GM06990 (cell line): ENCODE measurements at regions not wholly inside any gene's neighbourhood (a gene's known extent, or its start where the extent isn't known, plus 50 kb on each side); places are given as distances from the start of the nearest gene placed in this dataset.

Source experiments
- DNase-seq: peaks from one replicate; pipeline ENCODE4 v3.0.0-alpha.2; 2011; ENCODE audit not compliant: insufficient read length; ENCODE audit errors: extremely low read depth
- H3K27me3 ChIP-seq: replicated peaks from 2 replicates; pipeline ENCODE4 v1.6.0; 2011; ENCODE audit warnings: low read length; ENCODE audit not compliant: control insufficient read depth, insufficient read depth
- H3K36me3 ChIP-seq: 2 replicates; pipeline ENCODE4 v1.5.1; 2011; ENCODE audit warnings: low read length; ENCODE audit not compliant: control insufficient read depth, insufficient read depth
- H3K4me3 ChIP-seq: replicated peaks from 2 replicates; pipeline ENCODE4 v1.5.1; 2011; ENCODE audit warnings: low read depth, mild to moderate bottlenecking, control low read depth, low read length
- CTCF ChIP-seq: IDR thresholded peaks from 2 replicates; pipeline ENCODE4 v1.5.1; 2011; ENCODE audit warnings: low read length, control low read depth, mild to moderate bottlenecking, inconsistent platforms; ENCODE audit not compliant: insufficient read depth, poor library complexity, severe bottlenecking

DNA sequence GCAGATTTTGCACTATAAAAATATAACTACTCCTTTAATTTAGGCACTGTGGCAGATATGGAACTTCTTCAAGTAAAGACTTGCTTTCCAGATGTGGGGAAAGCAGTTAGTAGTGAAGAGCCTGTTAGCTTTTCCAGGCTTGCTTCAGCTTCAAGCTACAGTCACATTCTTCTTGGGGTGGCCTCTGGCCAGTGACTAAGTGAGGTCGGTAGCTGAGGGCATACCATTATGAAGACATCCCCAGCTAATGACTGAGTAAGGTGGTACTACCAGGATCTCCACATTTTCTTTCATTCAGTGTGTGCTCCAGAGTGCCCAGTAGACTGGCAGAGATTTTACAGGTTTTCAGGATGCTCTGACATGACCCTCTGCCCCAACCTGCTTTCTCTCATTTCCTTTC lies 167.1 kb upstream of the KIF2B start:
- Histone ChIP-seq H3K4me3 (no peak overlapping the region), H3K36me3 (no peaks in the 10 kb centered on the region), H3K27me3 (no peaks in the 10 kb centered on the region)
- TF ChIP-seq CTCF, result no peak
- no peak for DNase-seq

DNA sequence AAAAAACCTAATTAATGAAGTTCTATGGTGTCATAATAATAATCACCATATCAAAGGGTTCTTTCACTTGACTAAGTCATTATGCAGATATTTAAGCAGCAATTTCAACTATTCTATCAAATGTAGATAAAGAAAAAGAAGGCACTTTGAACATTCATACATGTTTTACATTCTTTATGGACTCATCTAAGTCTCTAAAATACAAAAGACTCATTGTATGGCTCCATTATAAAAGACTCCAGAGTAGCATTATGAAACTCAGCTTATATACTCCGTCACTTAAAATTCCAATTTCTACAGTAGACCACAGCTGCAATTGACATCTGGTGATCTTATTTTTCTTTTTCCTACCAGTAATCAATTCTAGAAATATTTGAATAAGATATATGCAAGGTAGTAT lies 173.5 kb upstream of the KIF2B start:
- no peaks in the 10 kb centered on the region for H3K36me3 ChIP-seq
- TF ChIP-seq CTCF, result no peak
- no peak overlapping the region for H3K4me3 ChIP-seq
- no peak for DNase-seq
- H3K27me3 ChIP-seq, result no peaks in the 10 kb centered on the region

- no peak for TF ChIP-seq CTCF
Observed at GRCh38 chr17:53646835-53647234, 175.9 kb upstream of the KIF2B start.

DNA sequence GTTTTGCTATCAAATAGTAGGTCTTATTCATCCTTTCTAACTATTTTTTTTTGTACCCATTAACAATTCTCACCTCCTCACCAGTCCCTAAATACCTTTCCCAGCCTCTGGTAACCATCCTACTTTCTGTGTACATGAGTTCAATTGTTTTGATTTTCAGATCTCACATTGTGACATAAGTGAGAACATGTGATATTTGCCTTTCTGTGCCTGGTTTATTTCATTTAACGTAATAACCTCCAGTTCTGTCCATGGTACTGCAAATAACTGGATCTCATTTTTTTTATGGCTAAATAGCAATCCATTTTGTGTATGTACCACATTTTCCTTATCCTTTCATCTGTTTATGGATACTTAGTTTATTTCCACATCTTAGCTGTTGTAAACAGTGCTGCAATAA lies 181.9 kb upstream of the KIF2B start:
- Histone ChIP-seq H3K4me3 (no peak overlapping the region), H3K27me3 (no peaks in the 10 kb centered on the region), H3K36me3 (no peaks in the 10 kb centered on the region)
- DNase-seq, result no peak
- no peak for TF ChIP-seq CTCF

More at GRCh38 chr17:53646835-53647234, 175.9 kb upstream of the KIF2B start:
- no peak for DNase-seq
- Histone ChIP-seq H3K36me3 (no peaks in the 10 kb centered on the region), H3K4me3 (no peak overlapping the region), H3K27me3 (no peaks in the 10 kb centered on the region)

- Histone ChIP-seq H3K27me3 (no peaks in the 10 kb centered on the region), H3K36me3 (no peaks in the 10 kb centered on the region), H3K4me3 (no peak overlapping the region)
- DNase-seq, result no peak
- TF ChIP-seq CTCF, result no peak
Observed at GRCh38 chr17:53635444-53635843, 187.3 kb upstream of the KIF2B start.

- H3K36me3 ChIP-seq, result no peaks in the 10 kb centered on the region
- H3K4me3 ChIP-seq, result no peak overlapping the region
- TF ChIP-seq CTCF, result no peak
- DNase-seq, result no peak
- no peaks in the 10 kb centered on the region for H3K27me3 ChIP-seq
Observed at GRCh38 chr17:53633856-53634255, 188.9 kb upstream of the KIF2B start.
